ENCODE measurements at regions not wholly inside any gene's neighbourhood (a gene's known extent, or its start where the extent isn't known, plus 50 kb on each side); places are given as distances from the start of the nearest gene placed in this dataset.

DNA sequence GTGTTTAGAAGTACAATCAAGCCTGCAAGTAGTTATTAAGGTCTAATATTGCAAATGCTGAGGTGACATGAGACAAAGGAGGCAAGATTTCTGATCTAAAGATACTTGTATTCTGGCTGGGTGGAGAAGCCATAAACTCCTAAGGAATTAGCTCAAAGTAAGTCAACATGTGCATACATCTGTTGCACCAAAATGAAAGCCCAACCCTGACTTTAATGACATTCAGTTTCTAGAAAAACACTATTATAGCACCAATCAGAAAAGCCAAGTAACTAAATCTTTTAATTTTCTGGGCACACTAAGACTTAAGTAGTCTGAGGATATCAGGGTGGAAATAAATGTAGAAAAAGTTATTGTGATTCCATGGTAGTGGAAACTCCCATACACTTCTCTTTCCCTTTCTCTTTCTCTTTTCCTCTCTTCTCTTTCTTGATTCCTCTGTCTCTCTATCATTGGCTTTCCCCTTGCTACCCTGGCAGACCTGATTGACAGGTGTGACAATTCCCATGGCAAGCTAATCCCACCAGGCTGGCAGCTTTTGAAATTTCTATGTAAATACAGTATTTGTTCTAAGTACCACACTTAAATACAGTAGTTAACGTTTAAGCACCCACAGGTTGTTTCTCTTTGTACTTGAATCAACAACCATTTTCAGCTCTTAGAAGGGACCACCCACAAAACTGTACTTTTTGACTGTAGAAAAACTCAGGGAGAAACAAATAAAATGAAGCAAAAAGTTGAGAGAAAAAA is 528.4 kb upstream of the SEMA6D start:
- 56 to 64% methylated on average over 1 of the region's 1 CpG for WGBS, 2 donors
- DNase-seq, result no peak
- TF ChIP-seq POLR2A (IDR thresholded peaks at IDR 0.05), result no peak
- TF ChIP-seq, protein P1, sequence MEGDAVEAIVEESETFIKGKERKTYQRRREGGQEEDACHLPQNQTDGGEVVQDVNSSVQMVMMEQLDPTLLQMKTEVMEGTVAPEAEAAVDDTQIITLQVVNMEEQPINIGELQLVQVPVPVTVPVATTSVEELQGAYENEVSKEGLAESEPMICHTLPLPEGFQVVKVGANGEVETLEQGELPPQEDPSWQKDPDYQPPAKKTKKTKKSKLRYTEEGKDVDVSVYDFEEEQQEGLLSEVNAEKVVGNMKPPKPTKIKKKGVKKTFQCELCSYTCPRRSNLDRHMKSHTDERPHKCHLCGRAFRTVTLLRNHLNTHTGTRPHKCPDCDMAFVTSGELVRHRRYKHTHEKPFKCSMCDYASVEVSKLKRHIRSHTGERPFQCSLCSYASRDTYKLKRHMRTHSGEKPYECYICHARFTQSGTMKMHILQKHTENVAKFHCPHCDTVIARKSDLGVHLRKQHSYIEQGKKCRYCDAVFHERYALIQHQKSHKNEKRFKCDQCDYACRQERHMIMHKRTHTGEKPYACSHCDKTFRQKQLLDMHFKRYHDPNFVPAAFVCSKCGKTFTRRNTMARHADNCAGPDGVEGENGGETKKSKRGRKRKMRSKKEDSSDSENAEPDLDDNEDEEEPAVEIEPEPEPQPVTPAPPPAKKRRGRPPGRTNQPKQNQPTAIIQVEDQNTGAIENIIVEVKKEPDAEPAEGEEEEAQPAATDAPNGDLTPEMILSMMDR (IDR thresholded peaks at IDR 0.05), result no peak

DNA sequence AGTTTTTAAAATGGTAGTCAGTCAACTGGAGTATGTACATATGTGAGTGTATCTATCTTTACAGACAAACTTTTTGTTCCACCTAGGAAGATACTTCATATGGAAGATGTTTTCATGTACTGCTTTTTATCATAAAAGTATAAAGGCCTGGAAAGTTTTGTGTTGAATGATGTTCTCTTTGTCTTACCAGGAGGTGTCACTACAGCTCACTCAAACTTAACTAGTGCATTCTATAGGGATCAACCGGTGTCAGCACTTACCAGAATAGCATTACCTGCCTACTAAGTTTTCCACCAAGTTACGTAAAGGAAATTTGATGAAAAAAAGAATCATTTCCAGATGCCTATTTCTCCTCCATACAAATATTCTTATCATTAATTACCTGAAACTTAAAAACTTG is 522.6 kb upstream of the SEMA6D start:
- 25 to 45% methylated on average over 2 of the region's 2 CpGs for WGBS, 2 donors

More for the DNA sequence above, 528.4 kb upstream of the SEMA6D start:
- peaks cover 5 to 16% (median 7%) of the 10 kb centered on the region in 3 donors for H3K4me1 ChIP-seq
- H3K27me3 ChIP-seq, result peaks cover 0 to 26% (median 9%) of the 10 kb centered on the region in 4 donors
- no peak overlapping the region for H3K27ac ChIP-seq
- no peaks in the 10 kb centered on the region for H3K36me3 ChIP-seq
- H3K9me3 ChIP-seq, result no peaks in the 10 kb centered on the region
- intact Hi-C loops (cut with DNase I), result no loop called here
- no peak overlapping the region for H3K4me3 ChIP-seq

DNA sequence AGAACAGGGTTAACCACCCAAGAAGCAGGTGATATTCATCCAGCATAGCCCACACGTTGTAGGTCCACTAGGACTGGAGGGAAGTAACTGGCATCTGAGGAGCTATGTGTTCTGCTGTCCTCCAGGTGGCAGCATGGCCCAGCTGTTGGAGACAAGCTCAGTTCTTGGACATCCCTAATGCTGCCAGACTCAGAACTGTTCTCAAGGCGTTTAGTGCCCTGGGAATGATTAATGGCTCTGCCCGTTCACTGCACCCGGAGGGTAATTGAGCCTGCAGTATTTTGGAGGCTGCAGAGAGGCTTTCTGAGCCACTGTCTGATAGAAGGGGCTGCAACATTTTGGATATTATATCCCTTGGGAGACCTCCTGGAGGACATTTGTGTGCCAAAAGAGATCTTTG is 521.3 kb upstream of the SEMA6D start:
- TF ChIP-seq, protein P1 (IDR thresholded peaks at IDR 0.05), result peak in 5 of 6 experiments; percentile 64 to 78 (median 74)
- no peak for TF ChIP-seq POLR2A (IDR thresholded peaks at IDR 0.05)
- Histone ChIP-seq H3K27ac (no peak overlapping the region), H3K4me3 (no peak overlapping the region), H3K4me1 (peaks cover 0 to 5% (median 0%) of the 10 kb centered on the region in 3 donors), H3K9me3 (no peaks in the 10 kb centered on the region), H3K27me3 (peaks cover 0 to 7% (median 0%) of the 10 kb centered on the region in 4 donors), H3K36me3 (no peaks in the 10 kb centered on the region)
- DNase-seq, result no peak
- intact Hi-C loops (cut with DNase I), result loop anchor here (5.0 to 10.0 kb wide), 3 partner anchors 791 to 1089 kb away; no protein-coding TSS in a partner anchor
- 0 to 10% methylated on average over 2 to 3 of the region's 4 CpGs for WGBS, 2 donors

More for the DNA sequence above, 522.6 kb upstream of the SEMA6D start:
- Histone ChIP-seq H3K9me3 (no peaks in the 10 kb centered on the region), H3K4me1 (peaks cover 0 to 5% (median 0%) of the 10 kb centered on the region in 3 donors), H3K36me3 (no peaks in the 10 kb centered on the region), H3K4me3 (no peak overlapping the region), H3K27me3 (peaks cover 0 to 7% (median under 1%) of the 10 kb centered on the region in 4 donors), H3K27ac (no peak overlapping the region)
- intact Hi-C loops (cut with DNase I), result loop anchor here (5.0 to 10.0 kb wide), 3 partner anchors 793 to 1090 kb away; no protein-coding TSS in a partner anchor
- no peak for TF ChIP-seq POLR2A (IDR thresholded peaks at IDR 0.05)
- TF ChIP-seq, protein P1 (IDR thresholded peaks at IDR 0.05), result peak in 2 of 6 experiments; percentile 10 to 32
- no peak for DNase-seq

DNA sequence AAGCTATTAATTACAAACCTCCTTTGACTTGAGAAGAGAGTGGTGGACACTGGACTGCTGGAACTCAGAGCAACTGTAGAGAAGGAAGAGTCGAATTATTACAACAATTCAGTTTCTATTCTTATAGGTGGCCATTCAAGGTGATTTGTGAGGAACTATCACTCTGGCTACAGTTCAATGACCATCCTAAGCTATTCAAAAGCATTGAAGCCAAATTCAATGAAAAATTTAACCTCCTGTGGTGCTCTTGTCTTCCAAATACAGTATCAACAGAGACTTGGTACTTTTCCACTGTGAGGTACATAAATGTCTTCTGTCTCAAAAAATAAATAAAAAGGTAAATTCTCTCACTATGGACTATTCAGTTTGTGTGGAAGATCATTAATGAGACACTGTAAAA is 513.3 kb upstream of the SEMA6D start:
- Histone ChIP-seq H3K4me1 (no peaks in the 10 kb centered on the region), H3K27ac (no peak overlapping the region), H3K27me3 (no peaks in the 10 kb centered on the region), H3K36me3 (no peaks in the 10 kb centered on the region), H3K9me3 (no peaks in the 10 kb centered on the region), H3K4me3 (no peak overlapping the region)
- 80 to 88% methylated on average over 1 of the region's 1 CpG for WGBS, 2 donors
- DNase-seq, result no peak
- TF ChIP-seq POLR2A (IDR thresholded peaks at IDR 0.05), result no peak
- TF ChIP-seq, protein P1 (IDR thresholded peaks at IDR 0.05), result no peak
- intact Hi-C loops (cut with DNase I), result no loop called here

DNA sequence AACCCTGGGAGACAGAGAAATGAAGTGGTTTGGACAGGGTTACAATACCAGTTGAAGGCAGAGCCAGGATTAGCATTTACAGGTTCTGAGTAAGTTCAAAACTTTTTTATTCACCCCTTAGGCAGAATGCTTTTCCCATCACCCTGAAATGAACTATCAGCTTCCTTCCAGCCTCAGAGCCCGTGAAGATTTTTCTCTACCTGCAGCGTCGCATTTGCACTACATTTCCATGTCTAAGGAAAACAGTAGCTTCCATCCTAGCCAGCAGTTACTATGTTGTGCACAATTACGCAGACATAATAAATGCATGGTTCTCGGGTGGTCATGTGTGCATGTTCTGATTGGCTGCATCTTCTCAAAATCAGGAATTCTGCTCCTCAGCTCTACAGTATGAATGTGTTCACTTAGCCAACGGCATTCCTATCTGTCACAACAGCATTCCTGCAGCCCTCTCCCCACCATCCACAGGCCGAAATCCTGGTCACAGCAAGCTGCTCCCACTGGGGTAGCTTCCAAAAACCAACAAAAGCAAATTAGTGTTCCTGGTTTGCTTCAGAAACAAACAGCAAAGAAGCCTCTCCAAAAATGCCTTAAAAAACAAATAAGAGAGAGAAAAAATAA is 510.8 kb upstream of the SEMA6D start:
- TF ChIP-seq, protein P1 (IDR thresholded peaks at IDR 0.05), result no peak
- TF ChIP-seq POLR2A (IDR thresholded peaks at IDR 0.05), result no peak
- intact Hi-C loops (cut with DNase I), result no loop called here
- Histone ChIP-seq H3K36me3 (no peaks in the 10 kb centered on the region), H3K4me1 (no peaks in the 10 kb centered on the region), H3K9me3 (no peaks in the 10 kb centered on the region), H3K27me3 (no peaks in the 10 kb centered on the region), H3K27ac (no peak overlapping the region), H3K4me3 (no peak overlapping the region)
- 70 to 81% methylated on average over 6 to 7 of the region's 7 CpGs for WGBS, 2 donors
- no peak for DNase-seq

All from esophagus squamous epithelium (tissue), 5 donors.